GM10248 (cell line): ENCODE measurements at regions not wholly inside any gene's neighbourhood (a gene's known extent, or its start where the extent isn't known, plus 50 kb on each side); places are given as distances from the start of the nearest gene placed in this dataset.

Experiments
- CTCF ChIA-PET: fragments of 300-600 bp; sonication (Branson Sonifier 250); formaldehyde crosslinking; extraction: SDS; loops from one replicate; lab custom pipeline; 2021; ENCODE audit warnings: antibody characterized with exemption; lab: Yijun Ruan, JAX
- POLR2A ChIA-PET: fragments of 350-650 bp; sonication (Branson Sonifier 250); formaldehyde crosslinking; extraction: SDS; loops from one replicate; lab custom pipeline; 2020; ENCODE audit warnings: antibody characterized with exemption; lab: Yijun Ruan, JAX
- DNase-seq: peaks from one replicate; pipeline ENCODE4 v3.0.0; 2012; ENCODE audit errors: extremely low spot score
- TF ChIP-seq, protein P1 (sequence below): IDR thresholded peaks from 2 replicates; pipeline ENCODE4 v1.5.1; 2012; ENCODE audit warnings: mild to moderate bottlenecking, low read depth; ENCODE audit errors: extremely low read depth, missing control alignments, control extremely low read depth

- ChIA-PET CTCF (interaction anchor here (1.4 kb wide), 1 partner anchor 20 kb away, joined by 3 read pairs; no protein-coding TSS in a partner anchor), POLR2A (no interaction called here)
- DNase-seq = no peak
- TF ChIP-seq, protein P1, sequence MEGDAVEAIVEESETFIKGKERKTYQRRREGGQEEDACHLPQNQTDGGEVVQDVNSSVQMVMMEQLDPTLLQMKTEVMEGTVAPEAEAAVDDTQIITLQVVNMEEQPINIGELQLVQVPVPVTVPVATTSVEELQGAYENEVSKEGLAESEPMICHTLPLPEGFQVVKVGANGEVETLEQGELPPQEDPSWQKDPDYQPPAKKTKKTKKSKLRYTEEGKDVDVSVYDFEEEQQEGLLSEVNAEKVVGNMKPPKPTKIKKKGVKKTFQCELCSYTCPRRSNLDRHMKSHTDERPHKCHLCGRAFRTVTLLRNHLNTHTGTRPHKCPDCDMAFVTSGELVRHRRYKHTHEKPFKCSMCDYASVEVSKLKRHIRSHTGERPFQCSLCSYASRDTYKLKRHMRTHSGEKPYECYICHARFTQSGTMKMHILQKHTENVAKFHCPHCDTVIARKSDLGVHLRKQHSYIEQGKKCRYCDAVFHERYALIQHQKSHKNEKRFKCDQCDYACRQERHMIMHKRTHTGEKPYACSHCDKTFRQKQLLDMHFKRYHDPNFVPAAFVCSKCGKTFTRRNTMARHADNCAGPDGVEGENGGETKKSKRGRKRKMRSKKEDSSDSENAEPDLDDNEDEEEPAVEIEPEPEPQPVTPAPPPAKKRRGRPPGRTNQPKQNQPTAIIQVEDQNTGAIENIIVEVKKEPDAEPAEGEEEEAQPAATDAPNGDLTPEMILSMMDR = no peak
Observed at GRCh38 chr2:136404925-136405324, 287.0 kb upstream of the CXCR4 start.

DNA sequence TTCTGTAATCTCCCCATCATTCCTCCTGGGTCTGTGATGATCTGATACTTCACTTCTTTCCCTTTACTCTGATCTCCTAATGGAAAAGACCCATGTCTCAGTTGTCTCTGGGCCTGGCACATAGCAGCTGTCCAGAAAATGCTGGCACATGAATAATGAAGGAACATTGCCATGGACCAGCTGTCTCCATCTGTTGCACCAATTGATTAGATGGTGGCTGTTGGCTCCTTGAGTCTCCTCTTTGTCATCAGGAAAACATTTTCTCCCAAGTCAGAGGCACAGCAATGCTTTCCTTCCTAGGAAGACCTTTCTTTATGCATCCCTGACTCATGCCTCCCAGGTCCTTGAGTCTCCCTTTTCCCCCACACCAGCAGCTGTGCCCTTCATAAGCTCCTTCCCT is 286.2 kb upstream of the CXCR4 start:
- ChIA-PET CTCF (interaction anchor here (1.4 kb wide), 1 partner anchor 19 kb away, joined by 3 read pairs; no protein-coding TSS in a partner anchor), POLR2A (no interaction called here)
- TF ChIP-seq, protein P1 = no peak
- no peak for DNase-seq

DNA sequence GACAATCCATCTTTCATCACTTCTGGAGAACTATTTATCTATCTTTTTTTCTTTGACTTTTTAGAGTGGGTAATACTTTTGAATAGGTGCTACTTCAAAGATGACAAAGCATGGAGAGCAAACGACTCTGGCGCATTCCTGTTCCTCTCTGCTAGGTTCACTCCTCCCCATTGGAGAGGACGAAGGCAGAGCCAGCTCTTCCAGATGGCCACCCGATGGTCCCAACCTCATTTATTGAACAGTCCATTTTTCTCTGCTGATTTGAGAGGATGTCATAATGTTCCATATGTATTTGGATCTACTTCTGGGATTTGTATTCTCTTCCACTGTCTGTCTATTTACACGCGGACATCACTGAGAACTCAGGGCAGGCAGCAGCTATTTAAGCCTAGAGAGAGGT is 284.3 kb upstream of the CXCR4 start:
- no peak for DNase-seq
- TF ChIP-seq, protein P1 = no peak
- CTCF ChIA-PET = interaction anchor here (1.0 to 2.4 kb wide), 3 partner anchors 18 to 21 kb away, joined by 3 to 10 read pairs (median 6); no protein-coding TSS in a partner anchor
- POLR2A ChIA-PET = no interaction called here

GRCh38 chr2:136399667-136400289 is 281.8 kb upstream of the CXCR4 start:
- ChIA-PET CTCF (interaction anchor here (0.7 to 1.7 kb wide), 5 partner anchors 9 to 485 kb away, joined by 3 to 4 read pairs (median 3); no protein-coding TSS in a partner anchor), POLR2A (no interaction called here)
- no peak for DNase-seq
- TF ChIP-seq, protein P1 = no peak

- CTCF ChIA-PET = interaction anchor here (1.0 to 4.5 kb wide), 4 partner anchors 10 to 488 kb away, joined by 3 to 17 read pairs (median 6); no protein-coding TSS in a partner anchor
Observed at GRCh38 chr2:136395582-136395981, 277.6 kb upstream of the CXCR4 start.

GRCh38 chr2:136394136-136395060 is 276.4 kb upstream of the CXCR4 start:
- ChIA-PET CTCF (interaction anchor here (2.4 to 4.5 kb wide), 2 partner anchors 9 to 480 kb away, joined by 10 to 17 read pairs; no protein-coding TSS in a partner anchor), POLR2A (no interaction called here)
- TF ChIP-seq, protein P1 = no peak
- DNase-seq = peak; percentile 44

More at GRCh38 chr2:136395582-136395981, 277.6 kb upstream of the CXCR4 start:
- POLR2A ChIA-PET = no interaction called here
- DNase-seq = no peak
- TF ChIP-seq, protein P1 = no peak
